ENCODE measurements at regions not wholly inside any gene's neighbourhood (a gene's known extent, or its start where the extent isn't known, plus 50 kb on each side); places are given as distances from the start of the nearest gene placed in this dataset.

- TF ChIP-seq CTCF (conservative IDR thresholded peaks at IDR 0.05; ENCODE audit: low read length): no peak
- TF ChIP-seq EZH2phosphoT487 (IDR thresholded peaks at IDR 0.05; ENCODE audit: borderline replicate concordance, low read depth, low read length): no peak
Observed at GRCh38 chr5:118301696-118302095, 686.7 kb downstream of the DTWD2 start.
